Transverse colon (tissue), 4 donors: ENCODE measurements at regions not wholly inside any gene's neighbourhood (a gene's known extent, or its start where the extent isn't known, plus 50 kb on each side); places are given as distances from the start of the nearest gene placed in this dataset.

ENCODE experiments used
- DNase-seq: peaks from one replicate; pipeline ENCODE4 v3.0.0-alpha.2; 2019
- H3K27ac ChIP-seq, 4 donors: fragments of 200-600 bp; sonication (generic); 2 replicates each; pipeline ENCODE4 v1.5.1; 2016 to 2018; ENCODE audit warnings: inconsistent platforms in 4 of 4
- H3K27me3 ChIP-seq: fragments of 200-600 bp; sonication (generic); 2 replicates; pipeline ENCODE4 v1.5.1; 2017; ENCODE audit warnings: inconsistent platforms
- H3K36me3 ChIP-seq, 4 donors: fragments of 200-600 bp; sonication (generic); 2 replicates each; pipeline ENCODE4 v1.5.1; 2017 to 2019; ENCODE audit warnings: inconsistent platforms in 4 of 4
- H3K4me1 ChIP-seq, 4 donors: fragments of 200-600 bp; sonication (generic); 2 replicates each; pipeline ENCODE4 v1.5.1; 2017 to 2020; ENCODE audit warnings: inconsistent platforms in 4 of 4
- H3K4me3 ChIP-seq, 4 donors: fragments of 200-600 bp; sonication (generic); 1 replicate in 1 of 4; 2 replicates in 3 of 4; pipeline versions ENCODE4 v1.5.1 to v1.6.1; 2017 to 2019; ENCODE audit warnings: inconsistent platforms in 4 of 4
- H3K9me3 ChIP-seq, 2 donors: fragments of 200-600 bp; sonication (generic); 2 replicates each; pipeline ENCODE4 v1.5.1; 2017 to 2019; ENCODE audit warnings: inconsistent platforms in 2 of 2
- EP300 ChIP-seq: sonication (generic); formaldehyde crosslinking; IDR thresholded peaks from one replicate; pipeline ENCODE4 v1.6.1; 2017; ENCODE audit warnings: antibody characterized with exemption, low read depth
- POLR2A ChIP-seq: fragments of 450-650 bp; IDR thresholded peaks from one replicate; pipeline ENCODE4 v1.6.1; 2016; ENCODE audit warnings: antibody characterized with exemption, mild to moderate bottlenecking, moderate library complexity
- POLR2AphosphoS5 ChIP-seq, 3 donors: sonication (generic); formaldehyde crosslinking; IDR thresholded peaks; one replicate each; pipeline ENCODE4 v1.6.1; 2016; ENCODE audit warnings: antibody characterized with exemption in 3 of 3
- WGBS, 2 donors: methylation state at CpG; one replicate each; pipeline ENCODE4 v1.1.5; 2018; ENCODE audit warnings: low coverage in 1 of 2; 5-methylcytosine and 5-hydroxymethylcytosine counted together
- in situ Hi-C, 4 donors: fragments of 200-750 bp; cut with MboI; loops; one replicate each; pipeline versions ENCODE4 v1.15.0 to v1.15.1; 2017; ENCODE audit warnings: low sequenced_read_pairs in 3 of 4, low pct_ligation_motif_present in 1 of 4, low pct_unique_long_range_greater_than_20kb in 1 of 4
- intact Hi-C: fragments of 100-400 bp; cut with DNase I; formaldehyde crosslinking; loops from one replicate; pipeline ENCODE4 v1.15.1; 2023; ENCODE audit warnings: low total_unique reads
- TF ChIP-seq, protein P1 (sequence below), 5 experiments: fragments of 200-600 bp in 3 of 5; fragments of 450-650 bp in 2 of 5; sonication (generic) in 3 of 5; IDR thresholded peaks; 1 replicate in 2 of 5; 2 replicates in 3 of 5; pipeline ENCODE4 v1.5.1; 2016 to 2017; ENCODE audit warnings: antibody characterized with exemption in 5 of 5, inconsistent platforms in 3 of 5, mild to moderate bottlenecking in 2 of 5, moderate library complexity in 1 of 5

DNA sequence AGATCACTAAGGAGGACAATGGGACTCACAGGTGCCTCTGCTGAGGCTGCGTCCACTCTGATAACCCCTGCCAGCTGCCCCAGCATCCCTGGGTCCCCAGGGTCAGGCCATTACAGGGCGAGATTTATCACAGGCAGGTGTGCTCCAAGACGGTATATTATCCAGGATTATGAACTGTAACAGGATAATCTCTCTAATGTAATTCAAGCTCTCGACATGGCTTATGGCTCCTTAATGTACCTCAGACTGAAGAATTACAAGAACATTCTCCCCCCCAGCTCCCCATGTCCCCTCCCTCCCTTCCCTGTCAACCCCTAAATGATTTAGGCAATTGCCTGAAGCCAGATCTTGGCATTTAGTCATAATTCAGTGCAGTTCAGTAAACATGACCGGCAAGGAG lies 86.8 kb downstream of the NCR2 start:
- H3K36me3 ChIP-seq: no peaks in the 10 kb centered on the region
- 33 to 50% methylated on average over 1 to 5 of the region's 5 CpGs for WGBS, 2 donors
- peaks cover 5% of the 10 kb centered on the region for H3K27me3 ChIP-seq
- intact Hi-C loops (loop anchor here (5.0 kb wide), 1 partner anchor 170 kb away; no protein-coding TSS in a partner anchor), in situ Hi-C loops (loop anchor here in 3 of 4 donors (10.0 to 25.0 kb wide), 2 partner anchors 165 to 173 kb away; no protein-coding TSS in a partner anchor)
- H3K27ac ChIP-seq: no peak overlapping the region
- peaks cover 0 to 12% (median 4%) of the 10 kb centered on the region in 4 donors for H3K4me1 ChIP-seq
- H3K4me3 ChIP-seq: no peak overlapping the region
- peaks cover 0 to 2% of the 10 kb centered on the region in 2 donors for H3K9me3 ChIP-seq
- TF ChIP-seq, protein P1, sequence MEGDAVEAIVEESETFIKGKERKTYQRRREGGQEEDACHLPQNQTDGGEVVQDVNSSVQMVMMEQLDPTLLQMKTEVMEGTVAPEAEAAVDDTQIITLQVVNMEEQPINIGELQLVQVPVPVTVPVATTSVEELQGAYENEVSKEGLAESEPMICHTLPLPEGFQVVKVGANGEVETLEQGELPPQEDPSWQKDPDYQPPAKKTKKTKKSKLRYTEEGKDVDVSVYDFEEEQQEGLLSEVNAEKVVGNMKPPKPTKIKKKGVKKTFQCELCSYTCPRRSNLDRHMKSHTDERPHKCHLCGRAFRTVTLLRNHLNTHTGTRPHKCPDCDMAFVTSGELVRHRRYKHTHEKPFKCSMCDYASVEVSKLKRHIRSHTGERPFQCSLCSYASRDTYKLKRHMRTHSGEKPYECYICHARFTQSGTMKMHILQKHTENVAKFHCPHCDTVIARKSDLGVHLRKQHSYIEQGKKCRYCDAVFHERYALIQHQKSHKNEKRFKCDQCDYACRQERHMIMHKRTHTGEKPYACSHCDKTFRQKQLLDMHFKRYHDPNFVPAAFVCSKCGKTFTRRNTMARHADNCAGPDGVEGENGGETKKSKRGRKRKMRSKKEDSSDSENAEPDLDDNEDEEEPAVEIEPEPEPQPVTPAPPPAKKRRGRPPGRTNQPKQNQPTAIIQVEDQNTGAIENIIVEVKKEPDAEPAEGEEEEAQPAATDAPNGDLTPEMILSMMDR (IDR thresholded peaks at IDR 0.05): no peak
- no peak for TF ChIP-seq POLR2AphosphoS5 (IDR thresholded peaks at IDR 0.05)
- no peak for TF ChIP-seq POLR2A
- TF ChIP-seq EP300: no peak
- no peak for DNase-seq

DNA sequence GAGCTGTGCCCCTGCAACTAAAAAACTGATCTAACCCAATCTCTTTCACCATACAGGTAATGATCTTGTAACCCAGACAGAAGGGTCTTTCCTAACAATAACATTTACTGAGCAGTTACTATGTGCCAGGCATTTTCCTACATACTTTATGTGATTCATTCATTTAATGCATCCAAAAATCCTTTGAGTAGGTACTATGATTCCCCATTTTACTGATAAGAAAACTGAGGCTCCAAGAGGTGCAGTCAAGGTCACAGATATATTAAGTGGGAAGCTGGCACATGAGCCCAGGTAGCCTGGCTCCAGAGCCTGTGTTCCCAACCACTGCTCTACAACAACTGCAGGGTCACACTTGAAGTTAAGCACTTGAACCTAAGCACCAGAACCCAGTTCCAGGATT lies 87.6 kb downstream of the NCR2 start:
- intact Hi-C loops (loop anchor here (5.0 kb wide), 1 partner anchor 169 kb away; no protein-coding TSS in a partner anchor), in situ Hi-C loops (loop anchor here in 3 of 4 donors (10.0 to 25.0 kb wide), 2 partner anchors 164 to 172 kb away; no protein-coding TSS in a partner anchor)
- Histone ChIP-seq H3K36me3 (no peaks in the 10 kb centered on the region), H3K27ac (no peak overlapping the region), H3K9me3 (peaks cover 0 to 2% of the 10 kb centered on the region in 2 donors), H3K27me3 (peaks cover 14% of the 10 kb centered on the region), H3K4me3 (no peak overlapping the region), H3K4me1 (peaks cover 6 to 20% (median 12%) of the 10 kb centered on the region in 4 donors)
- no peak for DNase-seq
- TF ChIP-seq, protein P1 (IDR thresholded peaks at IDR 0.05): no peak
- TF ChIP-seq POLR2AphosphoS5 (IDR thresholded peaks at IDR 0.05): no peak
- no peak for TF ChIP-seq POLR2A

DNA sequence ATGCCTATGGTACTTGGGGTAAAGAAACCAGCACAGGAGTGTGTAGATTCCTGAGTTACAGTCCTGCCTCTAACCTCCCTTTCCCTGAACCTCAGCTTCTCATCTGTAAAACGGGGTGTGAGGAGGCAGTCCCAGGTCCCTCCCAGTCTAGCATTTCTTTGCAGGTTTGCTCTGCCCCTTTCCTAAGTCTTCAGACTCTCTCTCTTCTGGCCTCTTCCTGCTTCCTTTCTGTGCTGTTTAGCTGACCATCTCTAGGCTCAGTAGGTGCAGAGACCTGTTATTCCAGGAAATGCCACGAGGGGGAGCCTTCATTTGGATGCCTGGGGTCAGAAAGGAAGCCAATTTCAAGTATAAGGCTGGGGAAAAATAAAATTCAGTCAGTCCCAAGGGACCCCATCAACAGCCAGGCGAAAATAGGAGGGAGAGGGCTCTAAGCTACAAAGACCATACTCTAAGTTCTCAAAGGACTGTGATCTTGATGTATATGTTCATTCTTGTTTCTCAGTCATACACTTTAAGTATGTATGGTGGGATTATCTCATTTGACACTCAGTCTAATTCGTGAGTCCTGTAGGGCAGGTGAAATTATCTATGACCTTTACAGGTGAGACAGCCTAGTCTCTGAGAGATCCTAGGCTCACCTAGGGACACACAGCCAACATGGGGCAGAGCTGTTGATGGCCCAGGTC lies 89.1 kb downstream of the NCR2 start:
- in situ Hi-C loops (loop anchor here in 3 of 4 donors (10.0 to 25.0 kb wide), 2 partner anchors 163 to 170 kb away; no protein-coding TSS in a partner anchor), intact Hi-C loops (loop anchor here (5.0 kb wide), 2 partner anchors 78 to 168 kb away; no protein-coding TSS in a partner anchor)

DNA sequence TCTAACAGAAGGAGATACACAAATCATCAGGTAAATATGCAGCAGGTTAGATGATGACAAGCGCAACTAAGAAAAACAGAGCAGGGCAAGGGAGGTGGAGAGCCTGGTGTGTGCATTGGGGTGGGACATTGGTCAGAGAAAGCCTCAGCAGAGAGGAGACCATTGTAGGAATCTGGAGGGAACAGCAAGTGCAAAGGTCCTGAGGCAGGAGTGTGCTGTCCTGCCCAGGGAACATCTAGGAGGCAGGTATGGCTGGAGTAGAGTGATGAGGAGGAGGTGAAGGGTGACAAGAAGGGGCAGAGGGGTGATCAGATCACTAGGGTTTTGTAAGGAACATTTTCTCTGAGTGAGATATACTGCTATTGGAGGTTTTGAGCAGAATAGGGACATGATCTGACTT lies 90.1 kb downstream of the NCR2 start:
- no peak for DNase-seq
- H3K4me1 ChIP-seq: peaks cover 13 to 41% (median 29%) of the 10 kb centered on the region in 4 donors
- TF ChIP-seq POLR2A (no peak), POLR2AphosphoS5 (IDR thresholded peaks at IDR 0.05) (no peak), EP300 (no peak)
- TF ChIP-seq, protein P1 (IDR thresholded peaks at IDR 0.05): no peak
- H3K9me3 ChIP-seq: no peaks in the 10 kb centered on the region
- in situ Hi-C loops: loop anchor here in 2 of 4 donors (10.0 kb wide), 1 partner anchor 169 kb away; no protein-coding TSS in a partner anchor
- H3K27ac ChIP-seq: no peak overlapping the region
- no peak overlapping the region for H3K4me3 ChIP-seq
- intact Hi-C loops: loop anchor here (5.0 kb wide), 1 partner anchor 77 kb away; no protein-coding TSS in a partner anchor
- peaks cover 21% of the 10 kb centered on the region for H3K27me3 ChIP-seq
- H3K36me3 ChIP-seq: no peaks in the 10 kb centered on the region
- 93 to 100% methylated on average over 1 of the region's 1 CpG for WGBS, 2 donors

More for the DNA sequence above, 89.1 kb downstream of the NCR2 start:
- H3K27me3 ChIP-seq: peaks cover 14% of the 10 kb centered on the region
- WGBS, 2 donors: 8 to 13% methylated on average over 4 of the region's 4 CpGs
- H3K9me3 ChIP-seq: no peaks in the 10 kb centered on the region
- no peak overlapping the region for H3K27ac ChIP-seq
- no peaks in the 10 kb centered on the region for H3K36me3 ChIP-seq
- peaks cover 13 to 33% (median 25%) of the 10 kb centered on the region in 4 donors for H3K4me1 ChIP-seq
- DNase-seq: peak; percentile 89
- H3K4me3 ChIP-seq: no peak overlapping the region
- TF ChIP-seq POLR2A (no peak), POLR2AphosphoS5 (IDR thresholded peaks at IDR 0.05) (no peak)
- TF ChIP-seq, protein P1 (IDR thresholded peaks at IDR 0.05): peak; percentile 83 to 90 (median 89)
